OCI-LY1 (cell line): ENCODE measurements at regions not wholly inside any gene's neighbourhood (a gene's known extent, or its start where the extent isn't known, plus 50 kb on each side); places are given as distances from the start of the nearest gene placed in this dataset.

Experiments used
- H2AFZ ChIP-seq: fragments of 200-600 bp; sonication (generic), shearing (Covaris generic); 2 replicates; pipeline ENCODE4 v1.6.0; 2014; ENCODE audit warnings: antibody characterized with exemption, mild to moderate bottlenecking, low read length
- H3F3A ChIP-seq: fragments of 200-600 bp; sonication (generic), shearing (Covaris generic); 2 replicates; pipeline ENCODE4 v1.6.0; 2014; ENCODE audit warnings: mild to moderate bottlenecking, antibody characterized with exemption, low read length, moderate library complexity; ENCODE audit not compliant: insufficient read depth
- H3K27ac ChIP-seq: fragments of 200-600 bp; sonication (generic); 2 replicates; pipeline ENCODE4 v1.5.1; 2014; ENCODE audit warnings: low read length, mixed run types, mild to moderate bottlenecking, low read depth; ENCODE audit not compliant: poor library complexity, severe bottlenecking
- H3K27me3 ChIP-seq: fragments of 200-600 bp; sonication (generic); 2 replicates; pipeline ENCODE4 v1.6.0; 2014; ENCODE audit warnings: antibody characterized with exemption, mild to moderate bottlenecking, low read length, moderate library complexity; ENCODE audit not compliant: insufficient read depth
- H3K36me3 ChIP-seq: fragments of 200-600 bp; sonication (generic); 2 replicates; pipeline ENCODE4 v1.6.1; 2014; ENCODE audit warnings: mild to moderate bottlenecking, antibody characterized with exemption, low read length, moderate library complexity, mixed read lengths; ENCODE audit not compliant: insufficient read depth
- H3K4me1 ChIP-seq: fragments of 200-600 bp; sonication (generic); 2 replicates; pipeline ENCODE4 v1.5.1; 2014; ENCODE audit warnings: mild to moderate bottlenecking, low read length, moderate library complexity; ENCODE audit not compliant: insufficient read depth, severe bottlenecking
- H3K4me2 ChIP-seq: fragments of 200-600 bp; sonication (generic), shearing (Covaris generic); 2 replicates; pipeline ENCODE4 v1.6.1; 2014; ENCODE audit warnings: low read length
- H3K4me3 ChIP-seq: fragments of 200-600 bp; sonication (generic); 2 replicates; pipeline ENCODE4 v1.5.1; 2014; ENCODE audit warnings: low read length, low read depth, mild to moderate bottlenecking, mixed read lengths; ENCODE audit not compliant: poor library complexity, severe bottlenecking
- H3K79me2 ChIP-seq: fragments of 200-600 bp; shearing (Covaris generic); 2 replicates; pipeline ENCODE4 v1.6.1; 2016; ENCODE audit warnings: mixed run types, low read length, mixed read lengths; ENCODE audit not compliant: insufficient read depth
- H3K9ac ChIP-seq: fragments of 200-600 bp; sonication (generic), shearing (Covaris generic); 2 replicates; pipeline ENCODE4 v1.6.1; 2014; ENCODE audit warnings: mild to moderate bottlenecking, low read length, mixed read lengths
- H3K9me2 ChIP-seq: fragments of 200-600 bp; sonication (generic), shearing (Covaris generic); 2 replicates; pipeline ENCODE4 v1.6.1; 2014; ENCODE audit warnings: low read depth, mild to moderate bottlenecking, low read length, mixed read lengths
- H3K9me3 ChIP-seq: fragments of 200-600 bp; shearing (Covaris generic); 2 replicates; pipeline ENCODE4 v1.6.1; 2014; ENCODE audit warnings: low read length, mixed read lengths
- H4K20me1 ChIP-seq: fragments of 200-600 bp; sonication (generic), shearing (Covaris generic); 2 replicates; pipeline ENCODE4 v1.6.0; 2016; ENCODE audit warnings: mild to moderate bottlenecking, low read length; ENCODE audit not compliant: insufficient read depth
- CTCF ChIP-seq: fragments of 200-600 bp; sonication (generic), shearing (Covaris generic); IDR thresholded peaks from 2 replicates; pipeline ENCODE4 v1.5.1; 2017; ENCODE audit warnings: mild to moderate bottlenecking, antibody characterized with exemption, low read length, moderate library complexity, mixed read lengths
- EZH2 ChIP-seq: fragments of 200-600 bp; sonication (generic), shearing (Covaris generic); IDR thresholded peaks from 2 replicates; pipeline ENCODE4 v1.8.0; 2017; ENCODE audit warnings: borderline replicate concordance, mixed run types, mild to moderate bottlenecking, antibody characterized with exemption, low read length, moderate library complexity, mixed read lengths

- Histone ChIP-seq H3K9me2 (no peaks in the 10 kb centered on the region), H3K4me2 (no peak overlapping the region), H3F3A (no peaks in the 10 kb centered on the region), H3K27me3 (no peaks in the 10 kb centered on the region), H4K20me1 (no peaks in the 10 kb centered on the region), H3K4me3 (no peak overlapping the region), H3K79me2 (no peaks in the 10 kb centered on the region), H3K27ac (no peak overlapping the region), H3K4me1 (no peaks in the 10 kb centered on the region), H3K9me3 (no peaks in the 10 kb centered on the region), H3K36me3 (no peaks in the 10 kb centered on the region), H3K9ac (no peak overlapping the region), H2AFZ (no peak overlapping the region)
- TF ChIP-seq CTCF: no peak
- no peak for TF ChIP-seq EZH2
Measured at GRCh38 chr2:40851661-40852060, 399.8 kb upstream of the SLC8A1 start.

- H3K79me2 ChIP-seq: no peaks in the 10 kb centered on the region
- no peaks in the 10 kb centered on the region for H3K4me1 ChIP-seq
- TF ChIP-seq EZH2: no peak
- no peak for TF ChIP-seq CTCF
- H2AFZ ChIP-seq: no peak overlapping the region
- H3K9ac ChIP-seq: no peak overlapping the region
- no peak overlapping the region for H3K27ac ChIP-seq
- no peak overlapping the region for H3K4me2 ChIP-seq
- H3K4me3 ChIP-seq: no peak overlapping the region
- no peaks in the 10 kb centered on the region for H3K36me3 ChIP-seq
- H4K20me1 ChIP-seq: no peaks in the 10 kb centered on the region
- H3K9me2 ChIP-seq: no peaks in the 10 kb centered on the region
- no peaks in the 10 kb centered on the region for H3K27me3 ChIP-seq
- H3F3A ChIP-seq: no peaks in the 10 kb centered on the region
- no peaks in the 10 kb centered on the region for H3K9me3 ChIP-seq
Measured at GRCh38 chr2:40859617-40860016, 407.7 kb upstream of the SLC8A1 start.

GRCh38 chr2:40867829-40868228 lies 415.9 kb upstream of the SLC8A1 start:
- Histone ChIP-seq H3K9me2 (no peaks in the 10 kb centered on the region), H3K4me1 (no peaks in the 10 kb centered on the region), H3K4me3 (no peak overlapping the region), H3F3A (no peaks in the 10 kb centered on the region), H3K79me2 (no peaks in the 10 kb centered on the region), H3K9me3 (no peaks in the 10 kb centered on the region), H3K4me2 (no peak overlapping the region), H2AFZ (no peak overlapping the region), H4K20me1 (no peaks in the 10 kb centered on the region), H3K27me3 (no peaks in the 10 kb centered on the region), H3K9ac (no peak overlapping the region), H3K27ac (no peak overlapping the region), H3K36me3 (no peaks in the 10 kb centered on the region)
- TF ChIP-seq CTCF (no peak), EZH2 (no peak)
